HG03280 (cell line): ENCODE measurements at regions not wholly inside any gene's neighbourhood (a gene's known extent, or its start where the extent isn't known, plus 50 kb on each side); places are given as distances from the start of the nearest gene placed in this dataset.
"Not testable (repeated sequence)": the region's sequence is repeated elsewhere in the genome, so short reads cannot be mapped to it uniquely, and the experiment has no call there.

Source experiments
- ATAC-seq: cut with Tn5 transposase; IDR thresholded peaks from one replicate; pipeline ENCODE4 v1.9.1; 2021; ENCODE audit warnings: mild to moderate bottlenecking, moderate library complexity; ENCODE audit not compliant: unreplicated experiment

DNA sequence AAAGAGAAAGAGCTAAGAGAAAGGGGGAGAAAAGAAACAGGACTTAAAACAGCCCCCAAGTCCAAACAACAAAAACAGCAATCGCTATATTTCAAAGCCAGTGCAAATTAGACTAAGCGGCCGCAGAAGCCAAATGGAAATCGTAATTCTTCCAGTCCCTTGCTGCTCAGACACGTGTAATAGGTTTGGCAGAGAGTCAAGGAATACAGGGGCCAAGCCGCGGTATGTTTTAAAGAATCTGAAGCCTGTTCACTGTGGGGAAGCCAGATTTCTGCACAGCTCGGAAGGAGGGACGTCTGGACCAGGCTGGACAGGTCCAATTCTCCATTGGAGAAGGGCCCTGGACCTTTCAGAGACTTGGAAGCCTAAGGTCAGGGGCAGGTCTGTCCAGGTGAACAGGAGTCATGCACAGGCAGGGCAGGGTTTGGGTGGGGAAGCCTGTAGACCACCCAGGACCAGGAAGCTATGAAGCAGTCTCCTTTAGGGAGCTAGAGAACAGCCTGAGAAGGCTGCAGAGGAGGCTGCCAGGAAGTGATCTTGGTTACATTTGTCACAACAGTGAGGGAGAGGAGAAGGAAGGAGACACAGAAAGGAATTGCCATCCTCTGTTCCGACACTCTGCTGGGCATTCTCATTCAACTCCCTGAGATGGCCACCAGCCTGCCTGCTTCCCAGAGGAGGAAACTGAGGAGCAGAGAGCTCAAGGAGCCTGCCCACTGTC lies 265.5 kb upstream of the ISX start:
- ATAC-seq: no peak

DNA sequence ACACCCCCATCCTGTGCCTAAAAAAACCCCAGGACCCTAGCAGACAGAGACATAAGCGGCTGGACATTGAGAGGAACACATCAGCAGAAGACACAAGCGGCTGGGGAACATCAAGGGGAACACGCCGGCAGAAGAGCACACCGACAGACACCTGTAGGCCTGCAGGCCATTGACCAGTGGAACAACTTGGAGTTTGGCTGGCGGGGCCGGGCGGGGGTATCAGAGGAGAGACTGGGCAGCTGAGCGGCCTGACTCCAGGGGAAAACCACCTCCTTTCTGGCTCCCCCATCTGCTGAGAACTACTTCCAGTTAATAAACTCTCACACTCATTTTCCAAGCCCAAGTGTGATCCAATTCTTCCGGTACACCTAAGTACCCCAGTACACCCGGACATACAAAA lies 264.7 kb upstream of the ISX start:
- ATAC-seq: no peak

DNA sequence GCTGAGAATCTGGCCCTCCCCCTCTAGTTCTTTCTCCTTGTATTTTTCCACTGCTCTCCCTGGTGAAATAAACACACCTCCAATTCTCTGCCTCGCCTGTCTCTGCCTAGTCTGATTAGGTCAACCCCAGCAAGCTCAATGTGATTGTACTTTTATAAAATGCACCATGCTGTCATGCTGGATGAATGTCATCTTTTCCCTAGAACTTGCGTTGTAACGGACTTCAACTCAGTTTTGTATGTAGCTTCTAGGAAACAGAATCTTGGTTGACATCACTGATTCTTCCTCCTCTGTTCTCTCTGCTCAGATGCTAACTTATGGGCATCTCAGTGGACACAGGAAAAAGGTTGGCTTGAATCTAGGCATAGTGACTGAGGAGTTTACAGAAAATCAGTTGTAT lies 261.9 kb upstream of the ISX start:
- ATAC-seq: no peak

DNA sequence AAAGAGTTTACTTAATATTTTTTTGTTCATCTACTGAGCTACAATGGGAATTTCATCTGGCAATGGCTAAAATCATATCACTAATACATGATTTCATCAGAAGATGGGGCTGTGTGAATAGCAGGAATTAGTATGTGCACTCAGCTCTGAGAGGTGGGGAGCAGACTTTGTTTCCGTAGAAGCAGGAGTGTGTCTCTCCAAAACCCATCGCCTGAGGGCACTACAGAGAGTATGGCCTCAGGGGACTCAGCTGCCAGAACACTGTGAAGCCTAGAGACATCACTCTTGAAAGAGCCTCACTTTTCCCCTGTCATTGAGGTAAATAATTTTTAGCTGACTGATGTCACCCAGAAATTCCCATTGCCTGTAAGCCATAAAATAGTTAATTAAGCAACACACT lies 261.4 kb upstream of the ISX start:
- no peak for ATAC-seq

DNA sequence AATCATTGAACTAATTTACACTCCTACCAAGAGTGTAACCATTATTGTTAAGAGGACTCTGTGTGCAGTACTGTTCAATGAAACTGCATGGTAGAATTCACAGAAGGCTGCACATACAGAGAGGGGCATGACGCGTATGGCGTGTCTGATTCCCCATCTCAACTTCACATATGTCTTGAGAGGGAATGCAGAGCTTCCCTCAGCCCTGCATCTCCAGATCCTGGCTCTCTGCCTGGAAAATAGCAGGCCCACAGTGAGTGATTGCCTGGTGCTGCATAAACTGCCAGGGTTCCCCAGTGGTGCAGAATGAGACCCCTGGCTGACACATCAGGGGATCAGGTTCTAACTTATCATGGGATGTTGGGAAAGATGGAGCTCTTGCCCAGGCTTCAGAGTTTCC lies 260.2 kb upstream of the ISX start:
- no peak for ATAC-seq

- ATAC-seq: no peak
These were observed 257.3 kb upstream of the ISX start for GRCh38 chr22:34808618-34809017.

DNA sequence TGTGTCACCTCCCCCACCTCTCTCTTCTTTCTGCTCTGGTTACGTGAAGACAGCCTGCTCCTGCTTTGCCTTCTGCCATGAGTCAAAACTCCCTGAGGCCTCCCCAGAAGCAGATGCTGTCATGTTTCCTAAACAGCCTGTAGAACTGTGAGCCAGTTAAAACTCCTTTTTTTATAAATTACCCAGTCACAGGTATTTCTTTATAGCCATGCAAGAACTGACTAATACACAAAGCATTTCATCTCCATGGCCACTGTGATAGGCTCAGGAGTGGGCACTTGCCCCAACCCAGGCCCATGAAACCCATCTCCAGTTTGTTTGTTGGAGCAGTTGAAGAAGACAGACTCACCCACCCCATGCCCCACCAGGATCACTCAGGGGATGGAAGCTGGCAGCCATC lies 253.3 kb upstream of the ISX start:
- ATAC-seq: no peak

GRCh38 chr22:34814260-34815025 lies 251.5 kb upstream of the ISX start:
- no peak for ATAC-seq

DNA sequence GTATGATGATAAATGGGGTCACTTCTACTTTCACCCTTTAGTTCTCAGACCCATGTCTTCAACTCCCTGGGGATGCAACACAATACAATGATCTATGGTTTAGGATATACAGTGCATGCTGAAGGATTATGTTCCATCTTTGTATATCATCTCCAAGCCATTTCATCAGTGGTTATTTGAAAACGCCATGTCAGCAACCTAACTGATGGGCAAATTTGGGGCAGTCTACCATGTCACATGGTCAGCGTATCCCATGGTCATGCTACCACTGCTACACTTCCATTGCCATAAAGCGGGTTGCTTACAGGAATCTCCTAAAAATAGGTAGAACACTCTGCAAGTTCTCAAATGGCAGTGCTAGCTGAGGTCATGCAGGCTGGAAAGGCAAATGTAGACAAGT lies 236.5 kb upstream of the ISX start:
- no peak for ATAC-seq

DNA sequence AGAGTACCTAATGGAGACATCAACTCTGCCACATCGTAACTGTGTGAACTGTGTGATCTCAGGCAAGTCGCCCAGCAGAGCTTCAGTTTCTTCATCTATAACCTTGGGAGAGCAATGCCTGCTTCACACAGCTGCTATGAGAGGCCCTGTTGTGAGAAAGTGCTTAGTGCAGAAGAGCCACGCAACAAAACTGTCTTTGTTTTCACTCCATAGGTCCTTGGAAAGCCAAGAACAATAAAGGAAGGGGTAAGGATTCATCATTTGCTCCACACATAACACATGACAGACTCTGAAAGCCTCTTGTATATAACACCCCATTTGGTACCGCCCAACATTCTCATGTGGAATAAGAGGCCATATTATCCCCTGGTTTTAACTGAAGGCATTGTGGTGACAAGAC lies 231.9 kb upstream of the ISX start:
- ATAC-seq: no peak

DNA sequence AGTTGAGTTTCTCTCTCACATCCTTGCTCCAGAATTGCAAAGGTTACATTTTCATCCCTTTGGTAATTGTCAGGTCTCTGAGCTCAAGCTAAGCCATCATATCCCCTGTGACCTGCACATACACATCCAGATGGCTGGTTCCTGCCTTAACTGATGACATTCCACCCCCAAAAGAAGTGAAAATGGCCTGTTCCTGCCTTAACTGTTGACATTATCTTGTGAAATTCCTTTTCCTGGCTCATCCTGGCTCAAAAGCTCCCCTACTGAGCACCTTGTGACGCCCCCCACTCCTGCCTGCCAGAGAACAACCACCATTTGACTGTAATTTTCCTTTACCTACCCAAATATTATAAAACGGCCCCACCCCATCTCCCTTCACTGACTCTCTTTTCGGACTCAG lies 231.4 kb upstream of the ISX start:
- not testable (repeated sequence) for ATAC-seq

DNA sequence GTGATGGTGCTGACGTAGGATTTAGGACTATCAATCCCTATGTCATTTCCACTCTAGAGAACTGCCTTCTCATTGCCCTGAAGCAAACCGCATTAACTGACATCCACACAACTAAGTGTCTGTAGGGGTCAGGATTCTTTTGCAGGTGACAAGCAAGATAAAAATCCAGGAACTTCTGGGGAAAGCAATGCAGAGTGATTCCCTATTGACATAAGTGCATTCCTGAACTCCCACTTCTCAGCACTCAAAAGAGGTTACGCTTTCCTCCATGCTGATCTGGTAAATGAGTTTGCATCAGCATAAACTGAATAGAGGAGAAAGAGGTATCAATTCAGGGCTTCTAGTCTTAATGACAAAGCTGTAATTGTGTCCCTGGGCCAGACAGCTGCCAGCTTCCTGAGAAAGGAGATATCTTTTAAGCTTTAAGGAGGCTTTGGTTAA lies 224.6 kb upstream of the ISX start:
- ATAC-seq: no peak

DNA sequence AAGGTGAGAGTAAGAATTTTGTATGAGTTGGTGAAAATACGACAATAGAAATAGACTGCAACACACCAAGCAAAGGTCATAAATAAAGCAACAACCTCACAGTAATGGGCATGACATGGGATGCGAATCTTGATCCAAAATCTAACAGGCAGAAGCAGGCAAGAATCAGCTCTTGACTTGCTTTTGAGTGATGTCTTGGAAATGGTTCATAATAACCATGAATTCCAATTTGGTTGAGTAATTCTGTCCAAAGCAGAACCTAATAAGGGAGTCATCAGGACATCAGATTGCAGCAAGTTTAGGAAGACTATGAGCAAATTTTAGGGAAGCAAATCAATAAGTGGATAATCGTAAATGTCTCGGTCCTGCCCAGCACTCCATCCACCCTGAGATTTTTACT lies 224.0 kb upstream of the ISX start:
- no peak for ATAC-seq

GRCh38 chr22:34842630-34843029 lies 223.3 kb upstream of the ISX start:
- no peak for ATAC-seq

- ATAC-seq: not testable (repeated sequence)
These were observed 222.2 kb upstream of the ISX start for GRCh38 chr22:34843743-34844142.

- no peak for ATAC-seq
These were observed 220.6 kb upstream of the ISX start for GRCh38 chr22:34845391-34845790.

- peak; percentile 62 for ATAC-seq
These were observed 218.9 kb upstream of the ISX start for GRCh38 chr22:34847072-34847471.

DNA sequence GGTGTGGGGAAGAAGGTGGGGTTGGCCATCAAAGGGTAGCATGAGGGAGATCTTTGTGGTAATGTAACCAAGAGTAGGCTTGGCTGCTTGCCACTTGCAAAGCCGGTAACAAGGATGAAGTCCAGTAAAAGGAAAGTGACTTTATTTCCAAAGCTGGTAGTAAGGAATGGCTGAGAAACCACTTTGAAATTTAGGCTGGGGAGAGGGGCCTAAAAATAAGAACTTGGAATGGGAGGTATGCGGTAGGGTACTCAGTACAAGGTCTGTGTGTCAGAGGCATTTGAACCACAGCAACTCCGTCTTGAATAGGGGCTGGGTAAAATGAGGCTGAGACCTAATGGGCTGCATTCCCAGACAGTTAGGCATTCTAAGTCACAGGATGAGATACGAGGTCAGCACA lies 216.0 kb upstream of the ISX start:
- no peak for ATAC-seq

- ATAC-seq: no peak
These were observed 213.9 kb upstream of the ISX start for GRCh38 chr22:34851918-34852662.

DNA sequence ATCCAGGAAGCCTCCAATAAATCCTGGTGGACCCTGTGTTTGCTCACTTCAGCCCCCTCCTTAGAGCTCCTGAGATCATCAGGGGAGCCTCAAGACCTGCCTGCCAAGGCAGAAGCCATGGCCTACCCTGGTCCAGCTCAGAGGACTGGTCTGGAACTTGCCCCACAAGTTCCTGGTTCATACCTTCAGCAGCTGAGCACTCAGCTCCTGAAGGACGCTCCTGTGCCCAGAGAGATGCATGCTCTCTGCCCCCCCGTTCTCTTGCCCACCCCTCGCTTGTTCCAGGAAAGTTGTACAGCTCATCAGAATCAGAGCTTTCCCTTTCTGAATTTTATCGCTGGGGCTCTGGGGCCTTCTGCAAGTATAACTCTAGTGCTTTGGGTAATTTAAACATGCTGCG lies 210.5 kb upstream of the ISX start:
- ATAC-seq: no peak

GRCh38 chr22:34858066-34858465 lies 207.9 kb upstream of the ISX start:
- no peak for ATAC-seq

GRCh38 chr22:34861787-34862186 lies 204.2 kb upstream of the ISX start:
- no peak for ATAC-seq
